ENCODE measurements at regions not wholly inside any gene's neighbourhood (a gene's known extent, or its start where the extent isn't known, plus 50 kb on each side); places are given as distances from the start of the nearest gene placed in this dataset.
A peak's percentile ranks its signal among the peaks of the same experiment; 100 is the strongest.

DNA sequence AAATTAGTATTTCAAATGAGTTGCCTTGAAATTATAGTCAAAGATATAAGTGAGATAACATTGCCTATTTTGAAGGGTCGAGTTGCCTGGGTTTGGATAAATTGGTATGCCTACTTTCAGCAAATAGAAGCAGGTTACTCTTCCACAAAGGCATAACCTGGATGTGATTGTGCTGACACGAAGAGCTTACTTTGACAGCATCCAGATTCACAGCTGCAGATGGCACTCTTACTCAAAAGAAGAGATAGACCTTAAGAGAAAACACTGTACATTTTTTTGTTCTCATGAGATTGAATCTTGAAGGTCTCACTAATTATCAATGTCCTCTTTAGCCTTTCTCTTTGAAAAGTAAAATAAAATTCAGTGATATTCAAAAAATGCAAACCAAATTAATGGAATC is 1338.7 kb downstream of the REEP3 start:
- H3K27ac Mint-ChIP-seq = no peak overlapping the region
- H3K36me3 Mint-ChIP-seq (ENCODE audit: low read depth) = no peaks in the 10 kb centered on the region
- no peak overlapping the region for H3K4me3 ChIP-seq
- H3K79me2 ChIP-seq (replicated peaks; ENCODE audit: insufficient read depth) = no peaks in the 10 kb centered on the region
- H3K36me3 ChIP-seq (ENCODE audit: insufficient read depth) = no peaks in the 10 kb centered on the region
- H4K20me1 ChIP-seq (replicated peaks; ENCODE audit: insufficient read depth) = no peaks in the 10 kb centered on the region
- H3K4me1 ChIP-seq (ENCODE audit: insufficient read depth) = no peaks in the 10 kb centered on the region
- no peaks in the 10 kb centered on the region for H3K4me1 Mint-ChIP-seq
- H3K4me3 Mint-ChIP-seq = no peak overlapping the region
- H3F3A ChIP-seq (replicated peaks; ENCODE audit: low read depth) = no peaks in the 10 kb centered on the region
- H3K4me2 ChIP-seq = no peak overlapping the region
- H3K9me3 Mint-ChIP-seq = no peaks in the 10 kb centered on the region
- no peaks in the 10 kb centered on the region for H3K27me3 ChIP-seq (ENCODE audit: insufficient read depth)
- no peaks in the 10 kb centered on the region for H3K27me3 Mint-ChIP-seq (ENCODE audit: insufficient read depth, low read depth, poor library complexity)
- DNase-seq (ENCODE audit: low spot score) (no peak), ATAC-seq (no peak)
- no peak overlapping the region for H2AFZ ChIP-seq
- H3K9me2 ChIP-seq (ENCODE audit: insufficient read depth) = no peaks in the 10 kb centered on the region
- no peak overlapping the region for H3K27ac ChIP-seq (ENCODE audit: low read depth)
- no peak for TF ChIP-seq POLR2AphosphoS5 (IDR thresholded peaks at IDR 0.05; ENCODE audit: low read depth)
- TF ChIP-seq, protein P1, sequence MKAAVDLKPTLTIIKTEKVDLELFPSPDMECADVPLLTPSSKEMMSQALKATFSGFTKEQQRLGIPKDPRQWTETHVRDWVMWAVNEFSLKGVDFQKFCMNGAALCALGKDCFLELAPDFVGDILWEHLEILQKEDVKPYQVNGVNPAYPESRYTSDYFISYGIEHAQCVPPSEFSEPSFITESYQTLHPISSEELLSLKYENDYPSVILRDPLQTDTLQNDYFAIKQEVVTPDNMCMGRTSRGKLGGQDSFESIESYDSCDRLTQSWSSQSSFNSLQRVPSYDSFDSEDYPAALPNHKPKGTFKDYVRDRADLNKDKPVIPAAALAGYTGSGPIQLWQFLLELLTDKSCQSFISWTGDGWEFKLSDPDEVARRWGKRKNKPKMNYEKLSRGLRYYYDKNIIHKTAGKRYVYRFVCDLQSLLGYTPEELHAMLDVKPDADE (IDR thresholded peaks at IDR 0.05) = no peak
- TF ChIP-seq, protein P2, sequence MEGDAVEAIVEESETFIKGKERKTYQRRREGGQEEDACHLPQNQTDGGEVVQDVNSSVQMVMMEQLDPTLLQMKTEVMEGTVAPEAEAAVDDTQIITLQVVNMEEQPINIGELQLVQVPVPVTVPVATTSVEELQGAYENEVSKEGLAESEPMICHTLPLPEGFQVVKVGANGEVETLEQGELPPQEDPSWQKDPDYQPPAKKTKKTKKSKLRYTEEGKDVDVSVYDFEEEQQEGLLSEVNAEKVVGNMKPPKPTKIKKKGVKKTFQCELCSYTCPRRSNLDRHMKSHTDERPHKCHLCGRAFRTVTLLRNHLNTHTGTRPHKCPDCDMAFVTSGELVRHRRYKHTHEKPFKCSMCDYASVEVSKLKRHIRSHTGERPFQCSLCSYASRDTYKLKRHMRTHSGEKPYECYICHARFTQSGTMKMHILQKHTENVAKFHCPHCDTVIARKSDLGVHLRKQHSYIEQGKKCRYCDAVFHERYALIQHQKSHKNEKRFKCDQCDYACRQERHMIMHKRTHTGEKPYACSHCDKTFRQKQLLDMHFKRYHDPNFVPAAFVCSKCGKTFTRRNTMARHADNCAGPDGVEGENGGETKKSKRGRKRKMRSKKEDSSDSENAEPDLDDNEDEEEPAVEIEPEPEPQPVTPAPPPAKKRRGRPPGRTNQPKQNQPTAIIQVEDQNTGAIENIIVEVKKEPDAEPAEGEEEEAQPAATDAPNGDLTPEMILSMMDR (conservative IDR thresholded peaks at IDR 0.05; ENCODE audit: low read depth in 2 of 2) = peak in 1 of 2 experiments; percentile 24; a peak in 2 of 4 replicates
- TF ChIP-seq ZNF331 (CRISPR knock-in tag; IDR thresholded peaks at IDR 0.05; ENCODE audit: low read depth) = no peak

GRCh38 chr10:64863836-64864235 is 1342.6 kb downstream of the REEP3 start:
- peak; percentile 6 for DNase-seq (ENCODE audit: low spot score)
- peaks cover 10% of the 10 kb centered on the region for H3K4me1 ChIP-seq (ENCODE audit: insufficient read depth)
- Mint-ChIP-seq H3K27me3 (ENCODE audit: insufficient read depth, low read depth, poor library complexity) (no peaks in the 10 kb centered on the region), H3K4me1 (peaks cover 9% of the 10 kb centered on the region), H3K36me3 (ENCODE audit: low read depth) (peaks cover 3% of the 10 kb centered on the region; the same call in 2 of the 3 replicates), H3K4me3 (no peak overlapping the region), H3K27ac (no peak overlapping the region), H3K9me3 (peaks cover 10% of the 10 kb centered on the region; the same call in 2 of the 3 replicates)
- no peaks in the 10 kb centered on the region for H3K9me2 ChIP-seq (ENCODE audit: insufficient read depth)
- no peaks in the 10 kb centered on the region for H3K27me3 ChIP-seq (ENCODE audit: insufficient read depth)
- H3F3A ChIP-seq (replicated peaks; ENCODE audit: low read depth) = no peaks in the 10 kb centered on the region
- no peaks in the 10 kb centered on the region for H3K36me3 ChIP-seq (ENCODE audit: insufficient read depth)
- H3K27ac ChIP-seq (ENCODE audit: low read depth) = no peak overlapping the region
- no peak overlapping the region for H3K4me2 ChIP-seq
- H3K4me3 ChIP-seq = no peak overlapping the region
- H4K20me1 ChIP-seq (replicated peaks; ENCODE audit: insufficient read depth) = no peaks in the 10 kb centered on the region
- no peaks in the 10 kb centered on the region for H3K79me2 ChIP-seq (replicated peaks; ENCODE audit: insufficient read depth)
- ATAC-seq = no peak
- no peak overlapping the region for H2AFZ ChIP-seq
- TF ChIP-seq ZNF114 (CRISPR knock-in tag; IDR thresholded peaks at IDR 0.05) (no peak), JUNB (IDR thresholded peaks at IDR 0.05; ENCODE audit: unreplicated experiment) (no peak), NANOG (IDR thresholded peaks at IDR 0.05; ENCODE audit: borderline replicate concordance) (no peak), CREB1 (CRISPR knock-in tag; IDR thresholded peaks at IDR 0.05; ENCODE audit: low read depth) (no peak), ZNF331 (CRISPR knock-in tag; IDR thresholded peaks at IDR 0.05; ENCODE audit: low read depth) (no peak)
- TF ChIP-seq, protein P1 (IDR thresholded peaks at IDR 0.05) = no peak
- TF ChIP-seq, protein P2 (conservative IDR thresholded peaks at IDR 0.05; ENCODE audit: low read depth in 2 of 2) = no peak
